ENCODE measurements at regions not wholly inside any gene's neighbourhood (a gene's known extent, or its start where the extent isn't known, plus 50 kb on each side); places are given as distances from the start of the nearest gene placed in this dataset.
A peak's percentile ranks its signal among the peaks of the same experiment; 100 is the strongest.

- DNase-seq (ENCODE audit: insufficient read length, low spot score), result no peak
- no peak for FAIRE-seq
- TF ChIP-seq POLR2A (IDR thresholded peaks at IDR 0.05; ENCODE audit: low read depth, low read length), result no peak
These were observed 408.7 kb downstream of the SHQ1 start for GRCh38 chr3:72439321-72440183.

DNA sequence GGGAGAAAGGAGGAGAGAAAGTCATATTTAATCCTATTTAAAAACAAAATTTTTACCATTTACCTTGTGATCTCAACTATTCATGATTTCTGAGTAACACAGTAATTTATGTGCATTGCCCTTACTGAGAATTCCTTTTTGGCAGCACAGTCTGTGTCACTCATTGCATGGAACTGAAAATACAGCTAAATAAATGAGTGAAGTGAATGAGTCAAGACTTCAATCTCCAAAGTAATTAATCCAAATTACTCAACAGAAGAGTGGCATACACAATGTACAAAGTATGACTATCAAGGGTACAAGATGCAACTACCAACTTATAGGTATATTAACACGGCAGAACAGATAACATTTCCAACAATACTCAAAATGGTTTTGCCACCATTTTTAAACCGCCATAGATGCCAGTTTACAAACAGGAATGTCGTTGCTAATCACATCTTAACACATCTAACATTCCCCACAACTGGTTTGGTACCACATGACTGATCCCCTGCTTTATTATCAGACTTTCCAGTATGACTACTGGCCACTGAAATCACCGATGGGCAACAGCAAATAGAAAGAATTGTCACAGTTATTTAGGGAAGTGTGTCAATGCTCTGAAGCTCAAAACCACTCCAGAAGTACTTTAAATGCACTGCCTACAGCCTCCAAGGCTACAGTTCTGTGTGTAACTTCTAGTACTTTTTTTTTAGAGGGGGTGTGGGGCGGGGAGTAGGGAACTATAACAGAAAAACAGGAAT is 410.4 kb downstream of the SHQ1 start:
- TF ChIP-seq POLR2A (IDR thresholded peaks at IDR 0.05; ENCODE audit: low read depth, low read length), result no peak
- FAIRE-seq, result no peak
- no peak for DNase-seq (ENCODE audit: insufficient read length, low spot score)

- no peak for DNase-seq (ENCODE audit: insufficient read length, low spot score)
- FAIRE-seq, result no peak
- no peak for TF ChIP-seq POLR2A (IDR thresholded peaks at IDR 0.05; ENCODE audit: low read depth, low read length)
These were observed 411.2 kb downstream of the SHQ1 start for GRCh38 chr3:72436863-72437592.

DNA sequence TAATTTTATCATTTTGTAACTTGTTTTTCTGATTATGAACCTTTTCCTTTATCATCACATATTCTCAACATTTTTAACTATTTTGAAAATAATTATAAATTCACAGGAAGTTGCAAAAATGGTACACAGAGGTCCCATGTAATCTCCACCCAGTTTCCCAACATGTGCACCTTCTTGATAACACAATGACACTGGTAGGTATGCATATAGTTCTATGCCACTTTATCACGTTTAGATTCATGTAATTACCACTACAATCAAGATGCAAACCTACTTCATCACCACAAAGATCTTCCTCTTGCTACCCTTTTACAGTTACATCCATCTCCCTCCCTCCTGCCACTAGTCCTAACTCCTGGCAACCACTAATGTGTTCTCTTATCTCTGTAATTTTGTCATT is 413.9 kb downstream of the SHQ1 start:
- TF ChIP-seq POLR2A (IDR thresholded peaks at IDR 0.05; ENCODE audit: low read depth, low read length), result no peak
- DNase-seq (ENCODE audit: insufficient read length, low spot score) (no peak), FAIRE-seq (peak; percentile 60)

DNA sequence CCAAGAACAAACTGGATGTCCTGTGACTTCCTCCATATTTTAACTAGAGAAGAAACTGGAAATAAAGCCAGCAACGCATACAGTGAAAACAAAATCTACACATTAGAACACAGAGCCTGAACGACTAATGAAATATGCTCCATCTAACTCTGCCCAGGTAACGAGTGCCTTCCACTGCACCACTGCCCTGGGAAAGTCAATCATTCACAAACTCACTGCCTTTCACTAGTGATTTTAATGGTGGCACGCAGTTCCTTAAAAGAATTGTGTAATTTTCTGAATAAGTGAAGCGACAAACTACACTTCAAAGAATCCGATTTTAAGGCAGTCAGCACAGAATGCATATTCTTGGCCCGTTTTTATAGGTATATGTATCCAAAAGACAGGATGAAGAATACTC is 416.0 kb downstream of the SHQ1 start:
- TF ChIP-seq POLR2A (IDR thresholded peaks at IDR 0.05; ENCODE audit: low read depth, low read length), result no peak
- DNase-seq (ENCODE audit: insufficient read length, low spot score) (no peak), FAIRE-seq (no peak)

GRCh38 chr3:72429589-72430353 is 418.5 kb downstream of the SHQ1 start:
- no peak for TF ChIP-seq POLR2A (IDR thresholded peaks at IDR 0.05; ENCODE audit: low read depth, low read length)
- DNase-seq (ENCODE audit: insufficient read length, low spot score), result no peak
- peak; percentile 57 for FAIRE-seq

DNA sequence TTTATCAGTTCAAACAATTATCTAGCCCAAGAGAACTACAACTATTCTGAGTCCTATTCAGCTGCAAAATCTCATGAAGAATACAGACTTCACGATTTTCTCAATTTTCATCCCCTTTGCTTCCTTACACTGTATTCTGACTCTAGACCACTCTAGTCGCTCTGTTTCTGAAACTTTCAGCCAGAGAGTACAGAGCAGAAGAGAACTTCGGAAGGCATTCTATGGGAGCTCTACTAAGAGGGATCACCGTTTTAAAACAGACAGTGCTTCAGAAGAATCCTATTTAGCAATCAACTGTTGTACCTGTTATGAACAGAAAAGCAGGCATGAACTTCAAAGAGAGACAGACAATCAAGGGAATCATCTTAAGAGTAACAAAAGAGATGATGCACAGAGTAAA is 419.4 kb downstream of the SHQ1 start:
- no peak for FAIRE-seq
- no peak for TF ChIP-seq POLR2A (IDR thresholded peaks at IDR 0.05; ENCODE audit: low read depth, low read length)
- no peak for DNase-seq (ENCODE audit: insufficient read length, low spot score)

GRCh38 chr3:72427624-72428023 is 420.6 kb downstream of the SHQ1 start:
- FAIRE-seq, result no peak
- no peak for DNase-seq (ENCODE audit: insufficient read length, low spot score)

GRCh38 chr3:72426618-72427397 is 421.4 kb downstream of the SHQ1 start:
- no peak for FAIRE-seq
- TF ChIP-seq POLR2A (IDR thresholded peaks at IDR 0.05; ENCODE audit: low read depth, low read length), result no peak
- DNase-seq (ENCODE audit: insufficient read length, low spot score), result no peak

More at GRCh38 chr3:72427624-72428023, 420.6 kb downstream of the SHQ1 start:
- no peak for TF ChIP-seq POLR2A (IDR thresholded peaks at IDR 0.05; ENCODE audit: low read depth, low read length)

DNA sequence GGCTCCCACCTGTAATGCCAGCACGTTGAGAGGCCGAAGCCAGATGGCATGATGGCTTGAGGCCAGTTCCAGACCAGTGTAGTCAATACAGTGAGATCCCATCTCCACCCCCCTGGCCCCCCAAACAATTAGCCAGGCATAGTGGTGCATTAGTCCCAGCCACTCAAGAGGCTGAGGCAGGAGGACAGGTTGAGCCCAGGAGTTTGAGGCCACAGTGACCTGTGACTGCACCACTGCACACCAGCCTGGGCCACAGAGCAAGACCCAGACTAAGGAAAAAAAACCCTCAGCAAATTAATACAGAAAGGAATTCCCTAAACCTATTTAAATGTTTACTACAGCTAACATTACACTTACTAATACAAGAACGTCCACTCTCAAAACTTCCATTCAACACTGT is 424.6 kb downstream of the SHQ1 start:
- FAIRE-seq (no peak), DNase-seq (ENCODE audit: insufficient read length, low spot score) (no peak)
- TF ChIP-seq POLR2A (IDR thresholded peaks at IDR 0.05; ENCODE audit: low read depth, low read length), result no peak

DNA sequence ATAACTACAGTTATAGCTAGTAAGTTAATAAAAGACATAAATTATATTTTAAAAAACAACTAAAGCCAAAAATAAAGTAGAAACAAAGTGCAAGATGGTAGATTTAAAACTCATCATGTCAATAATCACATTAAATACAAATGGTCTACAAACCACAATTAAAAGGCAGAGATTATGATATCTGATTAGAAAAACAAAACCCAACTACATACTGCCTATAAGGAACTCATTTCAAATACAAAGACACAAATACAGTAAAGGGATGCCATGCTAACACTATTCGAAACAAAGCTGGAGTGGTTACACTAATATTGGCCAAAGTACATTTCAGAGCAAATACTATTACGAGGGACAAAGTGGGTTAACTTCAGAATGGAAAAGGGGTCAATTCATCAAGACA is 426.5 kb downstream of the SHQ1 start:
- FAIRE-seq, result peak; percentile 41
- no peak for DNase-seq (ENCODE audit: insufficient read length, low spot score)
- no peak for TF ChIP-seq POLR2A (IDR thresholded peaks at IDR 0.05; ENCODE audit: low read depth, low read length)

- no peak for TF ChIP-seq POLR2A (IDR thresholded peaks at IDR 0.05; ENCODE audit: low read depth, low read length)
- DNase-seq (ENCODE audit: insufficient read length, low spot score) (no peak), FAIRE-seq (peak; percentile 11)
These were observed 427.1 kb downstream of the SHQ1 start for GRCh38 chr3:72421126-72421525.

DNA sequence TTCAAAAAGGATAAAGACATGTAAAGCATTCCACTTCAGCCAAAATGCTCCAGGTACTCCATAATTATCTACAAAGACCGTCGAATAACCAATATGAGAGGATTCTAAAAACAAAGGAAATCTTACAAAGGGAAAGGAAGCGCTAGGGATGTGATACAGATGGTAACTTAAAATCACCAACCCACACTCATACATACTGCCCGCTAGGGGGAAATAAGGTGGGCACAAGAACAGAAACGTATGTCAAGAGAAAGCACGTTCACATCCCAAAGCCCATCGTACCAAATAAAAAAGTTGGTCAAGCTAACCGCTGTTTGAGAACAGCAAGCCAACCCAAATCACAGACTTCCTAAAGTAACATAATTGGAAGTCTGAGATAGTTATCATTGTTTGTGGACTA is 429.4 kb downstream of the SHQ1 start:
- TF ChIP-seq POLR2A (IDR thresholded peaks at IDR 0.05; ENCODE audit: low read depth, low read length), result no peak
- FAIRE-seq, result peak; percentile 53
- DNase-seq (ENCODE audit: insufficient read length, low spot score), result no peak

Data from H54 (cell line).